ENCODE measurements at regions not wholly inside any gene's neighbourhood (a gene's known extent, or its start where the extent isn't known, plus 50 kb on each side); places are given as distances from the start of the nearest gene placed in this dataset.
"Not testable (repeated sequence)": the region's sequence is repeated elsewhere in the genome, so short reads cannot be mapped to it uniquely, and the experiment has no call there.

DNA sequence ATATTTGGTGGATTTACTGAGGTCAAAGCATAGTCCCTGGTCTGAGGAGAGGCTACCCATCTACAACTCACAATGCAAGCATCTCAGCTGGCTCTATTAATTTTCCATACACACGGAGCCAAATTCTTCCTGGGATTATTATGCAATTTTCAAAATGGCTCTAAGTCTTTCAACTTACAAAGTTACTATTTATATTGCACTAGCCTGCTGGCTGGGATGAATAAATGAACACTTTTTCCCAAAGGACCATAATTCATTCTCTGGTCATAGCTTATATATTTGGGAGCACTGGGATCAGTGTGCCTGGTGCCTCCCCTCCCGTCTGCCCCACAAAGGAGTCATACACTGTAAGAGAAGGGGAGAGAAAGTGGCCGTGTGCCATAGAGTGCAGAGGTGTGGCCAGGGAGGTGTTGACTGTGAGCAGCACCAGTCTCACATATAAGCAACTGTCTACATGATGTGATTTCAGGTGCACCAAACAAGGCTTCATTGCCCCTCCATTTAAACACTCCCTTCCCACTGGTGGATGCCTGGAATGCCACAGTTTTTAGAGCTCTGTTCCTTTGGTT lies 88.6 kb downstream of the ZNF92 start:
- TF ChIP-seq, protein P1, sequence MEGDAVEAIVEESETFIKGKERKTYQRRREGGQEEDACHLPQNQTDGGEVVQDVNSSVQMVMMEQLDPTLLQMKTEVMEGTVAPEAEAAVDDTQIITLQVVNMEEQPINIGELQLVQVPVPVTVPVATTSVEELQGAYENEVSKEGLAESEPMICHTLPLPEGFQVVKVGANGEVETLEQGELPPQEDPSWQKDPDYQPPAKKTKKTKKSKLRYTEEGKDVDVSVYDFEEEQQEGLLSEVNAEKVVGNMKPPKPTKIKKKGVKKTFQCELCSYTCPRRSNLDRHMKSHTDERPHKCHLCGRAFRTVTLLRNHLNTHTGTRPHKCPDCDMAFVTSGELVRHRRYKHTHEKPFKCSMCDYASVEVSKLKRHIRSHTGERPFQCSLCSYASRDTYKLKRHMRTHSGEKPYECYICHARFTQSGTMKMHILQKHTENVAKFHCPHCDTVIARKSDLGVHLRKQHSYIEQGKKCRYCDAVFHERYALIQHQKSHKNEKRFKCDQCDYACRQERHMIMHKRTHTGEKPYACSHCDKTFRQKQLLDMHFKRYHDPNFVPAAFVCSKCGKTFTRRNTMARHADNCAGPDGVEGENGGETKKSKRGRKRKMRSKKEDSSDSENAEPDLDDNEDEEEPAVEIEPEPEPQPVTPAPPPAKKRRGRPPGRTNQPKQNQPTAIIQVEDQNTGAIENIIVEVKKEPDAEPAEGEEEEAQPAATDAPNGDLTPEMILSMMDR (IDR thresholded peaks at IDR 0.05): no peak
- 27 to 40% methylated on average over 3 of the region's 3 CpGs for WGBS, 2 donors
- intact Hi-C loops (cut with DNase I): no loop called here

DNA sequence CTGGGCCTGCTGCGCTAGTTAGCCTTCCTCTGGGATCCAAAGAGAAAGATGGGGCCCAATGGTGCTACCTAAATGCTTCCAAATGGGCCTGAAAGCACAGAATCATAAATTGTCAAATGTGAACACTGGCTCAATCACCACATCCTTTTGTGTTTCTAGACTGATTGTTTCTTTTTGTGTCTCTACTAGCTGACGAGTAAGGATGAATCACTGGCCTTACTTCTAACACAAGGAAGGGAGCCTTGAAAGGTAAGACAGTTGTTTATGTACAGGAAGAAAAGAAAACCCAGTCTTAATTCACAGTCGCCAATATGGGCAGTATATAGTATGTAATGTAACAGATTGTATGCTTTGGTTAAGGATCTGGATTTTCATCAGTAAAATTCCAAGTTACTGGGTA lies 89.5 kb downstream of the ZNF92 start:
- H3K27ac ChIP-seq: no peak overlapping the region
- TF ChIP-seq, protein P1 (IDR thresholded peaks at IDR 0.05): no peak
- no peak for TF ChIP-seq POLR2A (IDR thresholded peaks at IDR 0.05)
- no peaks in the 10 kb centered on the region for H3K36me3 ChIP-seq (replicated peaks in 1 of 2; ENCODE audit: insufficient read depth in 1 of 2, low read depth in 2 of 2)
- DNase-seq (no peak), ATAC-seq (no peak)
- WGBS, 2 donors: 78 to 80% methylated on average over 3 of the region's 3 CpGs
- no peak overlapping the region for H3K4me3 ChIP-seq
- no peaks in the 10 kb centered on the region for H3K9me3 ChIP-seq
- no peaks in the 10 kb centered on the region for H3K27me3 ChIP-seq
- intact Hi-C loops (cut with DNase I): no loop called here
- H3K4me1 ChIP-seq: no peaks in the 10 kb centered on the region

More for the DNA sequence above, 88.6 kb downstream of the ZNF92 start:
- Histone ChIP-seq H3K27me3 (no peaks in the 10 kb centered on the region), H3K9me3 (no peaks in the 10 kb centered on the region), H3K36me3 (replicated peaks in 1 of 2; ENCODE audit: insufficient read depth in 1 of 2, low read depth in 2 of 2) (no peaks in the 10 kb centered on the region), H3K4me3 (no peak overlapping the region), H3K27ac (no peak overlapping the region), H3K4me1 (no peaks in the 10 kb centered on the region)
- ATAC-seq (no peak), DNase-seq (no peak)

DNA sequence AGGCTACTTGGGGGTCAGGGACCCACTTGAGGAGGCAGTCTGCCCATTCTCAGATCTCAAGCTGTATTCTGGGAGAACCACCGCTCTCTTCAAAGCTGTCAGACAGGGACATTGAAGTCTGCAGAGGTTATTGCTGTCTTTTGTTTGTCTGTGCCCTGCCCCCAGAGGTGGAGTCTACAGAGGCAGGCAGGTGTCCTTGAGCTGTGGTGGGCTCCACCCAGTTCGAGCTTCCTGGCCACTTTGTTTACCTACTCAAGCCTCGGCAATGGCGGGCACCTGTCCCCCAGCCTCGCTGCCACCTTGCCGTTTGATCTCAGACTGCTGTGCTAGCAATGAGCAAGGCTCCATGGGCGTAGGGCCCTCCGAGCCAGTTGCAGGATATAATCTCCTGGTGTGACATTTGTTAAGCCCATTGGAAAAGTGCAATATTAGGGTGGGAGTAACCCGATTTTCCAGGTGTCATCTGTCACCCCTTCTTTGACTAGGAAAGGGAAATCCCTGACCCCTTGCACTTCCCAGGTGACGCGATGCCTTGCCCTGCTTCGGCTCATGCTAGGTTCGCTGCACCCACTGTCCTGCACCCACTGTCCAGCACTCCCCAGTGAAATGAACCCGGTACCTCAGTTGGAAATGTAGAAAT lies 96.4 kb downstream of the ZNF92 start:
- not testable (repeated sequence) for H3K4me3 ChIP-seq; H3K27me3 ChIP-seq; DNase-seq; H3K4me1 ChIP-seq; ATAC-seq; H3K9me3 ChIP-seq; H3K36me3 ChIP-seq (replicated peaks in 1 of 2; ENCODE audit: insufficient read depth in 1 of 2, low read depth in 2 of 2); H3K27ac ChIP-seq
- WGBS, 2 donors: 68 to 78% methylated on average over 11 to 14 of the region's 14 CpGs
- intact Hi-C loops (cut with DNase I): loop anchor here (10.0 kb wide), 1 partner anchor 525 kb away; no protein-coding TSS in a partner anchor

- no peaks in the 10 kb centered on the region for H3K36me3 ChIP-seq (replicated peaks in 1 of 2; ENCODE audit: insufficient read depth in 1 of 2, low read depth in 2 of 2)
- H3K4me3 ChIP-seq: no peak overlapping the region
- no peaks in the 10 kb centered on the region for H3K4me1 ChIP-seq
- intact Hi-C loops (cut with DNase I): loop anchor here (10.0 kb wide), 1 partner anchor 527 kb away; no protein-coding TSS in a partner anchor
- H3K27ac ChIP-seq: no peak overlapping the region
- DNase-seq (no peak), ATAC-seq (no peak)
- no peaks in the 10 kb centered on the region for H3K27me3 ChIP-seq
- H3K9me3 ChIP-seq: no peaks in the 10 kb centered on the region
- no peak for TF ChIP-seq POLR2A (IDR thresholded peaks at IDR 0.05)
- TF ChIP-seq, protein P1 (IDR thresholded peaks at IDR 0.05): no peak
- 49 to 60% methylated on average over 4 of the region's 4 CpGs for WGBS, 2 donors
Measured at GRCh38 chr7:65471587-65471986, 97.9 kb downstream of the ZNF92 start.

DNA sequence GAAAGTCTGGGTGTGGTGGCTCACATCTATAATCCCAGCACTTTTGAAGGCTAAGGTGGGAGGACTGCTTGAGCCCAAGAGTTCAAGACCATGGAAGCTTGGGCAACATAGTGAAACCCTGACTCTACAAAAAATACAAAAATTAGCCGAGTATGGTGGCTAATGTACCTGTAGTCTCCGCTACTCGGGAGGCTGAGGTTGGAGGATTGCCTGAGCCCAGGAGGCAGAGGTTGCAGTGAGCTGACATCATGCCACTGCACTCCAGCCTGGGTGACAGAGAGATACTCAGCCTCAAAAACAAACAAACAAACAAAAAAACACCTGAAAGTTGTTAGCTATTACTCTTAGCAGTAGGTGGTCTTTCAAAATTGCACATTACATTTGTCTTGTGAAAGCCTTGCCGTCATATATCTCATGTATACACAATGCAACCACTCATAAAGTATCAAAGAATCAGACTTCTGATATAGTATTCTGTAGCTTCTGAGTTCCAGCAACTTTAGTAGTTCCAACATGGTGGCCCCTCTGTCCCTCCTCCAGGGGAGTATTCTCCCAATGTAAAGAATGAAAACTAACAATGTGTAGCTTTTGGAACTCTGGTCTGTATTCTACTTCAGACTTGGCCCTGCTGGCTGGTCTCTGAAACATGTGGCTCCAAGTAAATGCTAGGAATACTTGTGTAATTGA lies 101.5 kb downstream of the ZNF92 start:
- Histone ChIP-seq H3K4me1 (no peaks in the 10 kb centered on the region), H3K36me3 (replicated peaks in 1 of 2; ENCODE audit: insufficient read depth in 1 of 2, low read depth in 2 of 2) (no peaks in the 10 kb centered on the region), H3K27ac (no peak overlapping the region), H3K9me3 (no peaks in the 10 kb centered on the region), H3K4me3 (no peak overlapping the region), H3K27me3 (no peaks in the 10 kb centered on the region)
- intact Hi-C loops (cut with DNase I): loop anchor here (10.0 kb wide), 1 partner anchor 530 kb away; no protein-coding TSS in a partner anchor
- WGBS, 2 donors: 68 to 69% methylated on average over 4 of the region's 4 CpGs
- no peak for ATAC-seq
- TF ChIP-seq, protein P1 (IDR thresholded peaks at IDR 0.05): no peak
- TF ChIP-seq POLR2A (IDR thresholded peaks at IDR 0.05): no peak
- DNase-seq: no peak

Data from body of pancreas (tissue), 4 donors.